BLaER1 treated with 17β-estradiol and CSF1 and Interleukin-3, amounts not matched to agents 10 nM and 100 nM (cell line): ENCODE measurements at regions not wholly inside any gene's neighbourhood (a gene's known extent, or its start where the extent isn't known, plus 50 kb on each side); places are given as distances from the start of the nearest gene placed in this dataset.
A peak's percentile ranks its signal among the peaks of the same experiment; 100 is the strongest.

Source experiments
- H3K27ac ChIP-seq, 11 experiments: shearing (Covaris generic); formaldehyde crosslinking; 2 replicates each; pipeline ENCODE4 v1.8.1; 2022
- H3K27me3 ChIP-seq, 11 experiments: shearing (Covaris generic); formaldehyde crosslinking; 2 replicates each; pipeline ENCODE4 v1.8.1; 2022
- H3K36me3 ChIP-seq, 11 experiments: shearing (Covaris generic); formaldehyde crosslinking; 2 replicates each; pipeline ENCODE4 v1.8.1; 2022
- H3K4me1 ChIP-seq, 10 experiments: shearing (Covaris generic); formaldehyde crosslinking; 2 replicates each; pipeline ENCODE4 v1.8.1; 2022
- H3K4me2 ChIP-seq, 11 experiments: shearing (Covaris generic); formaldehyde crosslinking; 2 replicates each; pipeline ENCODE4 v1.8.1; 2022
- H3K4me3 ChIP-seq, 10 experiments: shearing (Covaris generic); formaldehyde crosslinking; 2 replicates each; pipeline ENCODE4 v1.8.1; 2022
- H3K9ac ChIP-seq, 11 experiments: shearing (Covaris generic); formaldehyde crosslinking; 2 replicates each; pipeline ENCODE4 v1.8.1; 2022
- H3K9me3 ChIP-seq, 11 experiments: shearing (Covaris generic); formaldehyde crosslinking; replicated peaks in 1 of 11; 2 replicates each; pipeline ENCODE4 v1.8.1; 2022
- H4K20me1 ChIP-seq, 11 experiments: shearing (Covaris generic); formaldehyde crosslinking; 2 replicates each; pipeline ENCODE4 v1.8.1; 2022
- Cebpa-rat ChIP-seq, 11 experiments: shearing (Covaris generic); IDR thresholded peaks; 2 replicates each; pipeline ENCODE4 v1.8.1; 2022

DNA sequence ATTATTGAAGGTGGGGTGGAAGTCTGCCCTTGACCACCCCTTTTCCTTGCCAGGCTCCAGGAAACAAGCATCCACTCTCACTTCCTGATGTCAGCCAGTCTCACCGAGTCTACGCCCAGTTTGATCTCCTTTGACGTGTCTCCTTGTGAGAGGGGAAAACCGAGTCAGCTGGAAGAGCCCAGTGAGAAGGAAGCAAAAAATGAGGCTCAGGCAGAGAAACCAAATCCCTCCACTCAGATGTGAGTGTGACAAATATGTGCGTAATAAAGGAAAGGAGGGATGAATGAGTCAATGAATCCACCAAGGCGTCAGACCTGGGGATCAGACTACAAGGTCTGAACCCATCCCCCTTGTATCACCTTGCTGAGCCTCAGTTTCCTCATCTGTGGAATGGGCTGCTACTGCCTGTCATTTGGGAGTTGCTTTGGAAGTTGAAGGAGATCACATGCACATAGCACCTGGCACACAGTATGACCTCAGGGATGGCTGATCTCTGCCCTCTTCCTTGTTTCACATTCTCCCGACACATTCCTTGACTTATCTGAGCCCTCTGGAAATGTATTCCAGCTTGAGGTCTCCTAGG, 61.3 kb upstream of the XPA start:
- H3K4me2 ChIP-seq: peak overlapping the region in 1 of 11 experiments; percentile 14; a peak in 1 of 22 replicates

GRCh38 chr9:97759581-97760288, 62.6 kb upstream of the XPA start:
- no peak overlapping the region for H3K9ac ChIP-seq
- H3K27me3 ChIP-seq: no peaks in the 10 kb centered on the region
- no peak for TF ChIP-seq Cebpa-rat (IDR thresholded peaks at IDR 0.05)
- no peaks in the 10 kb centered on the region for H4K20me1 ChIP-seq
- H3K4me1 ChIP-seq: peaks cover 0 to 6% (median 0%) of the 10 kb centered on the region in 10 experiments; a peak in 2 of 20 replicates
- no peak overlapping the region for H3K4me2 ChIP-seq
- H3K4me3 ChIP-seq: no peak overlapping the region
- H3K36me3 ChIP-seq: no peaks in the 10 kb centered on the region
- peaks cover 0 to 3% (median 0%) of the 10 kb centered on the region in 11 experiments; a peak in 1 of 22 replicates for H3K9me3 ChIP-seq
- no peak overlapping the region for H3K27ac ChIP-seq

More for the DNA sequence above, 61.3 kb upstream of the XPA start:
- Histone ChIP-seq H3K27ac (no peak overlapping the region), H3K9me3 (peaks cover 0 to 5% (median 0%) of the 10 kb centered on the region in 11 experiments; a peak in 1 of 22 replicates), H3K4me1 (peaks cover 0 to 6% (median 0%) of the 10 kb centered on the region in 10 experiments; a peak in 2 of 20 replicates), H4K20me1 (no peaks in the 10 kb centered on the region), H3K27me3 (no peaks in the 10 kb centered on the region), H3K4me3 (no peak overlapping the region), H3K36me3 (no peaks in the 10 kb centered on the region), H3K9ac (no peak overlapping the region)
- no peak for TF ChIP-seq Cebpa-rat (IDR thresholded peaks at IDR 0.05)

DNA sequence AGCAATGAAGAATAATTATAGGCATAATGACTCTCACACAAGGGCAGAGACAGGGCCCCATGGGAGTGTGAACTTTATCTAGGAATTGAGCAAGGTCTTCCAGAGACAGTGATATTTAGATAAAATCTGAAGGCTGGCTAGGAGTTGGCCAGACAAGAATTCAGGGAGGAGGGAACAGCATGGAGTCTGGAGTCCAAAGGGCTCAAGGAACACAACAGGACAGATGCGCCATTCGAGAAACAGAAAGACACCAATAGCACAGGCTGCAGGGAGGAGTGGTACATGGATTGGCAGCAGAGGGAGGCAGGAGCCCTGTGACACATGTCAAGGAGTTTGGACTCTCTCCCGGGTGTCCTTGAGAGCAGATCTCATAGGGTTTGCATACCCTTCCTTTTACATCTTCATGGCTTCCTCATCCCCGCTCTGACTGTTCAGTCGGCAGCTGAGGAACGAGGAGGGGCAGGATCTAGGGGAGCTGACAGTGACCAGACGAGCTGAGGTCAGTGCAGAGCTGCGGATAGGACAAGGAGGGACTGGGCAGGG, 64.0 kb upstream of the XPA start:
- Histone ChIP-seq H3K9ac (no peak overlapping the region), H3K4me2 (no peak overlapping the region), H3K36me3 (no peaks in the 10 kb centered on the region), H3K27me3 (no peaks in the 10 kb centered on the region), H4K20me1 (no peaks in the 10 kb centered on the region), H3K27ac (no peak overlapping the region), H3K9me3 (0 out of 22 replicates have a peak, but pooled peaks cover 0 to 3% (median 0%) of the 10 kb centered on the region in 11 experiments), H3K4me1 (peaks cover 0 to 6% (median 0%) of the 10 kb centered on the region in 10 experiments; a peak in 2 of 20 replicates), H3K4me3 (no peak overlapping the region)
- TF ChIP-seq Cebpa-rat (IDR thresholded peaks at IDR 0.05): no peak

DNA sequence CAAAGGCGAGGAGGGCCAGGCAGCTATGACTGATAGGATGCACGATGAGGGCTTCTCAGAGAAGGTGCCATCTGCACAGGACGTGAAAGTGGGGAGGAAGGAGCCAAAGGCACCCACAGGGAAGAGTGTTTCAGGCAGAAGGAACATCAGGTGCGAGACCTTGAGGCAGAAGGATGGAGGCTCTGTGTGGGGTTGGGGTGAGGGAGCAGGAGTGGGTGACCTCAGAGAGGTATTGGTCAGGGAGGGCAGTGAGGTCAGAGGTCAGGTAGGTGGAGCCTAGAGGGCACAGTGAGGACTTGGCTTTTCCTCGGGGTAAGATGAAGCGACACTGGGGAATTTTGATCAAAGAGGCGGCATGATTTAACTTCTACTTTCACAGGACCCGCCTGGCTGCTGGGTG, 64.7 kb upstream of the XPA start:
- Histone ChIP-seq H4K20me1 (no peaks in the 10 kb centered on the region), H3K4me2 (no peak overlapping the region), H3K36me3 (no peaks in the 10 kb centered on the region), H3K4me3 (no peak overlapping the region), H3K27me3 (no peaks in the 10 kb centered on the region), H3K9ac (no peak overlapping the region), H3K27ac (no peak overlapping the region), H3K4me1 (peaks cover 0 to 6% (median 0%) of the 10 kb centered on the region in 10 experiments; a peak in 2 of 20 replicates), H3K9me3 (0 out of 22 replicates have a peak, but pooled peaks cover 0 to under 1% (median 0%) of the 10 kb centered on the region in 11 experiments)
- no peak for TF ChIP-seq Cebpa-rat (IDR thresholded peaks at IDR 0.05)

- no peak overlapping the region for H3K4me2 ChIP-seq
These were observed 66.7 kb upstream of the XPA start for GRCh38 chr9:97763874-97764273.

GRCh38 chr9:97766092-97766491, 69.0 kb upstream of the XPA start:
- Histone ChIP-seq H4K20me1 (no peaks in the 10 kb centered on the region), H3K36me3 (no peaks in the 10 kb centered on the region), H3K27ac (no peak overlapping the region), H3K4me2 (no peak overlapping the region), H3K9me3 (no peaks in the 10 kb centered on the region), H3K9ac (no peak overlapping the region), H3K27me3 (no peaks in the 10 kb centered on the region), H3K4me3 (no peak overlapping the region), H3K4me1 (no peaks in the 10 kb centered on the region)
- no peak for TF ChIP-seq Cebpa-rat (IDR thresholded peaks at IDR 0.05)

More at GRCh38 chr9:97763874-97764273, 66.7 kb upstream of the XPA start:
- Histone ChIP-seq H3K27me3 (no peaks in the 10 kb centered on the region), H3K36me3 (no peaks in the 10 kb centered on the region), H3K9me3 (no peaks in the 10 kb centered on the region), H4K20me1 (no peaks in the 10 kb centered on the region), H3K9ac (no peak overlapping the region), H3K4me1 (no peaks in the 10 kb centered on the region), H3K27ac (no peak overlapping the region), H3K4me3 (no peak overlapping the region)
- no peak for TF ChIP-seq Cebpa-rat (IDR thresholded peaks at IDR 0.05)

DNA sequence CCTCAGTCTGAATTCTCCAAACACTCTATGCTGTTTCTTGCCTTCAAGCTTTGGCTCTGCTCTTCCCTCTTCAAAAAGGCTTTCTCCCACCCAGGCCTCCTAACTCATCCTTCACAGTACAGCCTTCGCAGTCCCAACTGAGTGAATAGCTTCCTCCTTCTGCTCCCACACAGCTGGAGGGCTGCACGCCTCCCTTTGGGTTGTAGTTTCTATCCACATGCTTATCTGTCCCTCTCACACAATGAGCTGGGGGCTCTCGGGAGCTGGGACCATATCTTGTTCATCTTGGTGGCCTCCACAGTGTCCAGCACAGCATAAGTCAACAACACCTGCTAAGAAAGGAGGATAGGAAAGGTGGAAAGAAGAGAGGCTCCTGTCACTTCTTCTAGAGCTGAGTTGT, 69.5 kb upstream of the XPA start:
- Histone ChIP-seq H3K4me2 (no peak overlapping the region), H3K36me3 (no peaks in the 10 kb centered on the region), H4K20me1 (no peaks in the 10 kb centered on the region), H3K9ac (no peak overlapping the region), H3K9me3 (no peaks in the 10 kb centered on the region), H3K4me3 (no peak overlapping the region), H3K27me3 (no peaks in the 10 kb centered on the region), H3K27ac (no peak overlapping the region), H3K4me1 (no peaks in the 10 kb centered on the region)
- no peak for TF ChIP-seq Cebpa-rat (IDR thresholded peaks at IDR 0.05)

DNA sequence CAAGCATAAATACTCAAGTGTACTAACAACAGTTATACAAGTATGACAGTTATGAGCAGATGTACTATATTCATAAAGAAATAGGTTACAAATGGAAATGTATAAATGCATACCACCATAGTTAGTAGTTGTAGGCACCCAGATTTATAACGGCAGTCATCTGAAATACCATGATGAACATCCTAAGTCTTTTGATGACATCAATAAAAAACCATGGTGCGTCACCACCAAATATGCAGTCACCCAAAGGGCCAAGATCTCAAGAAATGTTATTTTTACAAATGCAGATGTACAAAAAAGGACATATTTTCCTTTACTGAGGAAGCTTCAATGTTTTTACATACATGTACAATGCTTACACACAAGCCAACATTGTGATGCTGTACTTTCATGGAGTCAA, 70.8 kb upstream of the XPA start:
- Histone ChIP-seq H4K20me1 (no peaks in the 10 kb centered on the region), H3K9ac (no peak overlapping the region), H3K4me2 (no peak overlapping the region), H3K27ac (no peak overlapping the region), H3K4me1 (no peaks in the 10 kb centered on the region), H3K27me3 (no peaks in the 10 kb centered on the region), H3K4me3 (no peak overlapping the region), H3K9me3 (no peaks in the 10 kb centered on the region), H3K36me3 (no peaks in the 10 kb centered on the region)
- no peak for TF ChIP-seq Cebpa-rat (IDR thresholded peaks at IDR 0.05)

DNA sequence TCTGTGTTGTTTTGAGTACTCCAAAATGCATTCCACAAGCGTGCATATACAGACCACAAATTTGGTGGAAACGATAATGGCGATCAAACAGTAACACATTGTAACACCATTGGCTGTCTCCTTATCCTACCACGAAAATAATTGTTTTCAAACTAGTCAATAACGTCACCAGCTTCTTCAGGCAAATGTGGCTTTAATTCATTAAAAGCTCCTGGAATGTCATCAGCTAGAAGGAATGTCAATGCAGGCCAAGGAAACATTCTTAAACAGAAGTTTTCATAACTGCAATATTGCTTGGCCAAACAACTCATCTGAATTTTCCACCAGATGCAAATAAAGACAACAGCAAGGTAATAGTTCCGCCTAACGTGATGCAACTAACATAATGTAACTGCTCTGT, 71.6 kb upstream of the XPA start:
- no peak overlapping the region for H3K9ac ChIP-seq

More for the DNA sequence above, 71.6 kb upstream of the XPA start:
- Histone ChIP-seq H3K9me3 (no peaks in the 10 kb centered on the region), H3K36me3 (no peaks in the 10 kb centered on the region), H3K4me2 (no peak overlapping the region), H4K20me1 (no peaks in the 10 kb centered on the region), H3K27ac (no peak overlapping the region), H3K4me3 (no peak overlapping the region), H3K4me1 (no peaks in the 10 kb centered on the region), H3K27me3 (no peaks in the 10 kb centered on the region)
- TF ChIP-seq Cebpa-rat (IDR thresholded peaks at IDR 0.05): no peak
